Fibroblast of the aortic adventitia (primary cell): ENCODE measurements at regions not wholly inside any gene's neighbourhood (a gene's known extent, or its start where the extent isn't known, plus 50 kb on each side); places are given as distances from the start of the nearest gene placed in this dataset.

Experiments used
- DNase-seq: peaks from one replicate; pipeline ENCODE4 v3.0.0-alpha.2; 2010; ENCODE audit warnings: low read depth
- H3K4me3 ChIP-seq: 2 replicates; pipeline ENCODE4 v1.5.1; 2011; ENCODE audit warnings: low read depth, mild to moderate bottlenecking, control low read depth, low read length, moderate library complexity
- TF ChIP-seq, protein P1 (sequence below): IDR thresholded peaks from 2 replicates; pipeline ENCODE4 v1.5.1; 2011; ENCODE audit warnings: mild to moderate bottlenecking, low read length, control low read depth, inconsistent platforms; ENCODE audit not compliant: insufficient read depth

DNA sequence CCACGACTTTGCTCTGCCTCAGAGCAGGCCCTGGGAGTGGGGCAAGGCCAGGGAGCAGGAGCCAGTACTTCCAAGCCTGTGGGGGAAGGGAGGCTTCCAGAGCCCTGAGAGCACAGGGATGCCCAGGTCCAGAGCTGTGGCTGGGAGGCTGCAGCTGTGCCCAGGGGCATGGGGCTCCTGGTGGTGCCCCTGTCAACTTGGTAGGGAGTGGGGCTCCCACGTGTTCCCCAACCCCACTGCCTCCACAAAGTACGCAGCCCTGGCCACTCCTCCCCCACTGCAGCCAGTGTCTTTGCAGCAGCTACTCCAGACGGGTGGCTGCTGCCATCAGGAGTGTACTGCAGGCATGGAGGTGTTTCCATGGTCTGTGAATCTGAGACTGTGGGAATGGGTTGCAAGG, 294.1 kb upstream of the SNX7 start:
- TF ChIP-seq, protein P1, sequence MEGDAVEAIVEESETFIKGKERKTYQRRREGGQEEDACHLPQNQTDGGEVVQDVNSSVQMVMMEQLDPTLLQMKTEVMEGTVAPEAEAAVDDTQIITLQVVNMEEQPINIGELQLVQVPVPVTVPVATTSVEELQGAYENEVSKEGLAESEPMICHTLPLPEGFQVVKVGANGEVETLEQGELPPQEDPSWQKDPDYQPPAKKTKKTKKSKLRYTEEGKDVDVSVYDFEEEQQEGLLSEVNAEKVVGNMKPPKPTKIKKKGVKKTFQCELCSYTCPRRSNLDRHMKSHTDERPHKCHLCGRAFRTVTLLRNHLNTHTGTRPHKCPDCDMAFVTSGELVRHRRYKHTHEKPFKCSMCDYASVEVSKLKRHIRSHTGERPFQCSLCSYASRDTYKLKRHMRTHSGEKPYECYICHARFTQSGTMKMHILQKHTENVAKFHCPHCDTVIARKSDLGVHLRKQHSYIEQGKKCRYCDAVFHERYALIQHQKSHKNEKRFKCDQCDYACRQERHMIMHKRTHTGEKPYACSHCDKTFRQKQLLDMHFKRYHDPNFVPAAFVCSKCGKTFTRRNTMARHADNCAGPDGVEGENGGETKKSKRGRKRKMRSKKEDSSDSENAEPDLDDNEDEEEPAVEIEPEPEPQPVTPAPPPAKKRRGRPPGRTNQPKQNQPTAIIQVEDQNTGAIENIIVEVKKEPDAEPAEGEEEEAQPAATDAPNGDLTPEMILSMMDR = no peak
- H3K4me3 ChIP-seq = no peak overlapping the region
- DNase-seq = no peak

DNA sequence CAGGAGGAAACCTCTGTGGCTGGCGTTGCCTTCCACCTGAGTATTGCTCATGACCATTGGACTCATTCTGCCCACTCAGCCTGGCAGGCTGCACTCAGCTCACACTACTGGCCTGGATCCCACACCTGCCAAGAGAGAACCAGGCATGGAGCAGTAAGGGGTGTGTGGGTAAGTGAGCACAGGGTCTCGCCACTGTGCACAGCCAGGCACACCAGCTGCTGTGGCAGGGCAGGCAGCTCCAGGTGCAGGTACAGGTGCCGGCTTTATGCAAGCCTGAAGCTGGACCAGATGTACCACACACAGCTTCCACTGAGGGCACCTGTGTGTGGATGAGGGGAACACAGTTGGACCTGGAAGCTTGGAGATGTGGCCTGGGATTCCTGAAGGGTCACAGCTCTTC, 295.2 kb upstream of the SNX7 start:
- H3K4me3 ChIP-seq = no peak overlapping the region
- DNase-seq = no peak
- TF ChIP-seq, protein P1 = no peak

DNA sequence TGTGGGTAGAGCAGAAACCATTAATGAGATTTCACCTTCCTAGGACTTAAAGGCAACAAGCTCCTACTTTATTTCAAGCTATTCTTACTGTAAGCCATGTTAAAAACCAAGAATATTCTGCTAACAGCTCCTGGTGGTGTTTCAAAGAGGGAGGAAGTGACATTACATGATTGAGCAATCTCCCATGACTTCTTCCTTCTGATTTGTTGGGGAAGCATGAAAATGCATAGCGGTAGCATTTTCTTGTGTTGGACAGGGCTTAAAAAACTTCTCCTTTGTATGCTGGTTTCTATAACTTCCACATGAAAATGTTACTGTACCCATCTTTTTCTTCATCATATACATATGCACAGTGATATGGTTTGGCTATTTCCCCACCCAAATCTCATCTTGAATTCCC, 297.0 kb upstream of the SNX7 start:
- TF ChIP-seq, protein P1 = no peak
- no peak for DNase-seq
- H3K4me3 ChIP-seq = no peak overlapping the region

DNA sequence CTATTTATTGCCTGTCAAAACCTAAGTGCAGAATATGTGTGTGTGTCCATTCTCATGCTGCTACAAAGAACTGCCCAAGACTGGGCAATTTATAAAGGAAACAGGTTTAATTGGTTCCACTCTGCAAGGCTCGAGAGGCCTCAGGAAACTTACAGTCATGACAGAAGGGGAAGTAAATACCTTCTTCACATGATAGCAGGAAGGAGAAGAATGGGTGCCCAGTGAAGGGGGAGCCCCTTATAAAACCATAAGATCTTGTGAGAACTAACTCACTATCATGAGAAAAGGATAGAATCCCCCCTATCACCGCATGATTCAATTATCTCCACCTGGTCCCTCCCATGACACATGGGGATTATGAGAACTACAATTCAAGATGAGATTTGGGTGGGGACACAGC, 300.7 kb upstream of the SNX7 start:
- no peak overlapping the region for H3K4me3 ChIP-seq
- TF ChIP-seq, protein P1 = no peak
- no peak for DNase-seq

DNA sequence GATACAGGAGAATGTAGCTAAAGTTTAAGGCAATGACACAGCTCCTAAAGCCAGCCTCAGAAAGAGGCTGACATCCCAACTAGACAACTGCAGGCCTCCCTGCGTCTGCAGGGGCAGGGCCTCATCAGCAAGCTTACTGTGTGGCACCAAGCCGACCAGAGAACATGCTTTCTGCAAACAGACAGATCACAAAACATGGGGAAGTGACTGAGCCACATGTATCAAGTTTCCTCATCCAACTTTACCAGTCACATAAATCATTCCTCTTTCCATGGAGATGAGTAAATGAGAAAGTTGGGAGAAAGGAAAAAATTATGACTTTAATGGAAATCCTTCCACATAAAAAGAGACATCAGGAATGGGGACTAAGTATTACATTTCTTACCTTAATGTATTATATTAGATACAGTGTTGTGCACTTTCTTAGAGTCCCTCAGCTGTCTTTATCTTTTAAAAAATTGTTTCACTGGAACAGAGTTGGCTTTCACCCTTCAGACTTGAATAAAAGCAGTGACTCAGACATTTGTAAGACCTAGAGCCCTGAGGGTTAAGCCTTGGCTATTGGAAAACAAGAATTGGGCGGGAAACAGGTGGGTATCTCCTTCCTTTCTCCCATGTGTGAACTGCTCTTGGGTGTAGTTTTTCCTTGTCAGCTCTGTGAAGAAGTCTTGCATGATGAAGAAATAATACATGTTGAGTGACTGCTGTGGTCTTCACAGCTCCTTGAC, 305.7 kb upstream of the SNX7 start:
- peak; percentile 17 for DNase-seq
- TF ChIP-seq, protein P1 = no peak
- no peak overlapping the region for H3K4me3 ChIP-seq

DNA sequence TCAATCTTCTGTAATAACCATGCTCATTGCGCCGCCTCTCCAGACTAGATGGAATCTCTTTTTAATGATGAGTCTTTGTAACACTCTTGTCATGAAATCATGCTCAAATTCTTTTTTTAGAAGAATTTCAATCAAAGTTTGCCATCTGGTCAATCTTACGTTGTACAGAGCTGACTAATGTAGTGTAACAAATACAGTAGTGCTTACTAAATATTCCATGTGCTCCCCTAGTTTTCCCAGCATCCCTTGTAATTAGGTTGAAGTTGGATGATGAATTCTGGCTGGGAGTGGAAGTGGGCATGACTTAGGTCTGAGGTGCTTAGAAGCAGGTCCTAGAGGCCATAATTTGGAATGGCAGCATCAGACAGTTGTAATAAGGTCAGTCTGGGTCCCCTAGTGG, 309.1 kb upstream of the SNX7 start:
- DNase-seq = no peak

More for the DNA sequence above, 309.1 kb upstream of the SNX7 start:
- TF ChIP-seq, protein P1 = no peak
- no peak overlapping the region for H3K4me3 ChIP-seq
